ENCODE measurements at regions not wholly inside any gene's neighbourhood (a gene's known extent, or its start where the extent isn't known, plus 50 kb on each side); places are given as distances from the start of the nearest gene placed in this dataset.

DNA sequence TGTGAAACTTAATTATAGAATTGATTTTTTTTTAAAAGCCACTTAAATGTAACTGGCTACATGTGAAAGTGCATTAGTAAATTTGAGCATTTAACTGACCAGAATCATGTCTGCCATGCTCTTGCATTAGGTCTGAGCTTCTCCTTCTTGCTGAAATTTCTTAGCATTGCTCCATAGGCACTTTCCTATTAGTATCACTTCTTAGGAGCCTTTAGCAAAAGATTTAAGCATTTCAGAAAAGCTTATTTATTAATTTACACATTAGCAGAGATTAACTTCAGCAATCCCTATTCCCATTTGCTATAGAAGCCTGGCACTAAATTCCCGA is 211.0 kb downstream of the SNX18 start:
- TF ChIP-seq POLR2A (IDR thresholded peaks at IDR 0.05), result no peak
- TF ChIP-seq, protein P1, sequence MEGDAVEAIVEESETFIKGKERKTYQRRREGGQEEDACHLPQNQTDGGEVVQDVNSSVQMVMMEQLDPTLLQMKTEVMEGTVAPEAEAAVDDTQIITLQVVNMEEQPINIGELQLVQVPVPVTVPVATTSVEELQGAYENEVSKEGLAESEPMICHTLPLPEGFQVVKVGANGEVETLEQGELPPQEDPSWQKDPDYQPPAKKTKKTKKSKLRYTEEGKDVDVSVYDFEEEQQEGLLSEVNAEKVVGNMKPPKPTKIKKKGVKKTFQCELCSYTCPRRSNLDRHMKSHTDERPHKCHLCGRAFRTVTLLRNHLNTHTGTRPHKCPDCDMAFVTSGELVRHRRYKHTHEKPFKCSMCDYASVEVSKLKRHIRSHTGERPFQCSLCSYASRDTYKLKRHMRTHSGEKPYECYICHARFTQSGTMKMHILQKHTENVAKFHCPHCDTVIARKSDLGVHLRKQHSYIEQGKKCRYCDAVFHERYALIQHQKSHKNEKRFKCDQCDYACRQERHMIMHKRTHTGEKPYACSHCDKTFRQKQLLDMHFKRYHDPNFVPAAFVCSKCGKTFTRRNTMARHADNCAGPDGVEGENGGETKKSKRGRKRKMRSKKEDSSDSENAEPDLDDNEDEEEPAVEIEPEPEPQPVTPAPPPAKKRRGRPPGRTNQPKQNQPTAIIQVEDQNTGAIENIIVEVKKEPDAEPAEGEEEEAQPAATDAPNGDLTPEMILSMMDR (IDR thresholded peaks at IDR 0.05), result no peak
